Hypothalamus (tissue), 51 donors: ENCODE measurements at regions not wholly inside any gene's neighbourhood (a gene's known extent, or its start where the extent isn't known, plus 50 kb on each side); places are given as distances from the start of the nearest gene placed in this dataset.
A peak's percentile ranks its signal among the peaks of the same experiment; 100 is the strongest.

Source experiments
- DNase-seq, 51 donors: peaks; one replicate each; lab custom pipeline; 2025; lab: John Stamatoyannopoulos, UW

DNA sequence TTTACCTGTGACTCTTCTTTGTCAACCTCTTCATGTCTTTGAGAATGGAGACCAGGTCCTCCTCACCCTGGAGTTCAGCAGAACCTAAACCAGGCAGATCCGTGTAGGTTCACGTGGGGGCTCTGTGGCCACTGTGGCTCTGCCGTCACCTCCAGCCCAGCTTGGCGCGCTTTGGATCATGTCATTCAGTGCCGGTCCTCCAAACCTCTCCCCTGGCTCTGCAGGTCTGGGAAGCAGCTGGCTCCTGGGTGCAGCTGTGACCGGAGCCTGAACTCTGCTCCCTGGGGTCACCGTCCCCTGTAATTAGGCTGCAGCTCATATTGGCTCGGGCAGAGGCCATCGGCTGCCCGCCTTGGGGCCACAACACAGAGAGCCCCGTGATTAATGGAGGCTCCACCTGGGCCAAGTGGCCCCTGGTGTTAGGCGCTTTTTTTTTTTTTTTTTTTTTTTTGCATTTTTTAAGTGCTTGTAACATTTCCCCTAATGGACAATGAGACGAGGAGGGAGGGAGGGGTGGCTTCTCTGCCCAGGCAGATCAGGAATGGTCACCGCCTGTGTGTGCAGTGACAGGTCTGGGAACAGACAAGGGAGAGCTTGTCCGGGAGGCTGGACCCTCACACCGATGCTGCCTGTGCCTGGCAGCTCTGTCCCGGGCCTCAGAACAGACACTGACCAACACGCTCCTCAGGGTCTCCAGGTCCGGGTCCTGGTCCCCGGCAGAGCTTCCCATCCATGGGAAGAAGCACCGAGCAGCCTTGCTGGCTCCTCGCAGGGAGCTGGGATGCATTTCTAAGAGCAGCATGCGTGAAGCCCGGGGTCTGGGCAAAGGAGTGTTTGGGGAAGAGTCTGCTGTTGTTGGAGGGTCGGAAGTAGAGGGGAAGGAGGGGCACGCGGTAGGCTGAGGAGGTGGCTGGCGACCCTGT is 247.9 kb downstream of the SEC14L1 start:
- DNase-seq: no peak

GRCh38 chr17:77390870-77391269 is 250.1 kb downstream of the SEC14L1 start:
- DNase-seq: no peak

GRCh38 chr17:77391668-77392375 is 251.1 kb downstream of the SEC14L1 start:
- DNase-seq: no peak

DNA sequence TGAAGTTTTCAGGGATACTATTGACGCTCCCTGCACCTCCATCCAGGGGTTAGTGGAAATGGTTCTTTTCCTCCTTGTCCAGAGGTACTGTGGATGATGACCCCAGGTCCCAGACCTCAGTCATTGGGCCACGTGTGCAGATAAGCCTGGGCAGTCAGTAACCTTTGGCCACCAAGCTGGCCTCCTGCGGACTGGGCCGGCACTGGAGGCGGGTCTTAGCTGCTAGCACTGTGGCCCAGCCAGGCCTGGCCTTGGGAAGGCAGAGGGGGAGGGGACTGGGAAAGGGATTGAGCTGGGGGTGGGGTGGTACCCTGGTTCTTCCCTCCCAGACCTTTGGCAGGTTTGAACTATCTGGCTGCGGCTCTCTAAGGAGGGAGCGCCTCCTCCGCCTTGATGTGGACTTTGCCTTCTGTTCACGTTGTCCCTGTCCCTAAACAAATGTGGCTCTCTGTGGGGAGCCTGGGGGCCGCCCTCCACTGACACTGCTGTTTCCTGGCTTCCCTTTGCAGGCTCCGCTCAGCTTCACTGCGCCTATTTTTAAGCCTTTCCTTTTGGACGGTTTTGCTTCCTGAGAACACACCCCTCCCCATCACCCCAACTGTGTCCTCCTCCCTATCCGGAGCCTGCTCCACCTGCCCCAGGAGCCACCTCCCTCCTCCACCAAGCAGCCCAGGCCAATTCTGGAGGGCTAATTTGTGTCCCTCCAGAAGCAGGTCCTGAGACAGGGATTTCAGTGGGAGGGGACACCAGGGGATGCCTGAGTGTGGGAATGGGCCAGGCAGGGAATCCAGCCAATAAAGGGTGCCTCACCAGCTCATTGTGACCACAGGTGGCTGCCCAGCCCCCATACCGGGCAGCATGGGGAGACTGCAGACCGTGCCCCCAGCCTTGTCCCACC is 251.9 kb downstream of the SEC14L1 start:
- peak in 5 of 51 donors; percentile 18 to 35 (median 33) for DNase-seq

DNA sequence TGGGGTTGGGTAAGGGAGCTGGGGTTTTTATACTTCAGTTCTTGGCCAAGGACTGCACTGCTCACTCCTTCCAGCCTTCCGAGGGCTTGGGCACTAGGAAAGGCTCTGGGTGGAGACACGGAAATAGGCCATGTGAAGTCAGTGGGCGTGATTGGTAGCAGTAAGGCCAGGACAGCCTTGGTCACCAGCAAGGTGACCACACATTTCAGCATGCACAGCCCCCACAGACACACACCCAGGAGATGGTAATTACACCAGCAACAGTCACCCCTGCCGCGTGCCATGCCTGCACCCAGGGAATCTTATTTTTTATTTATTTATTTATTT is 252.5 kb downstream of the SEC14L1 start:
- no peak for DNase-seq

DNA sequence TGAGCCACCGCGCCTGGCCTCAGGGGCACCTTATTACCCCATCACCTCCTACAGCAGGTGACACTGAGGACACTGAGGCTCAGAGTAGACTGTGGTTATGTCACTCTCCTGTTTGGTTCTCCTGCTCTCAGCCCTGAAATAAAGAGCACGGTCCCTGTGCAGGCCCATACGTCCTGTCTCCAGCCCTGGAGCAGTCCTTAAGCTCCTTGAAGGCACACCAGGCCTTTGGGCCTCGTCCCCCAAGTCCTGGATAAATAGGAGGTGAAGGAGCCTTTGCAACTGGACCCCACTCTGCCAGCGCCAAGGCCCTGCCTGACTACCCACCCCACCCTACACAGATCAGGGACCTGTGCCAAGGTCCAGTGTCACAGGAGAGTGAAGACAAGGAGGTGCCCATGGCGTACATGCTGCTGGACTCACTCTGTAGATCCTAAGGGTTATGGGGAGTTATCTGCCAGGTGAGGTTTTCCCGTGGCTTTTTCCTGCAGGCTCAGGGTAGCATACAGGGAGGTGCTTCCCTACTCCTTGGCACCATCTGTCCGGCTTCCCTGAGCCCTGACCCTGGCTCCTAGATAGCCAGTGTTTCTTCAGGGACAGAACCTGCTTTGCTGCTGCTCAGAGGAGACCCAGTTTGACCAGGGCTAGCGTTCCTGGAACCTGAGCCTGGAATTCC is 253.2 kb downstream of the SEC14L1 start:
- DNase-seq: no peak

- DNase-seq: no peak
These were observed 253.9 kb downstream of the SEC14L1 start for GRCh38 chr17:77394540-77395295.

DNA sequence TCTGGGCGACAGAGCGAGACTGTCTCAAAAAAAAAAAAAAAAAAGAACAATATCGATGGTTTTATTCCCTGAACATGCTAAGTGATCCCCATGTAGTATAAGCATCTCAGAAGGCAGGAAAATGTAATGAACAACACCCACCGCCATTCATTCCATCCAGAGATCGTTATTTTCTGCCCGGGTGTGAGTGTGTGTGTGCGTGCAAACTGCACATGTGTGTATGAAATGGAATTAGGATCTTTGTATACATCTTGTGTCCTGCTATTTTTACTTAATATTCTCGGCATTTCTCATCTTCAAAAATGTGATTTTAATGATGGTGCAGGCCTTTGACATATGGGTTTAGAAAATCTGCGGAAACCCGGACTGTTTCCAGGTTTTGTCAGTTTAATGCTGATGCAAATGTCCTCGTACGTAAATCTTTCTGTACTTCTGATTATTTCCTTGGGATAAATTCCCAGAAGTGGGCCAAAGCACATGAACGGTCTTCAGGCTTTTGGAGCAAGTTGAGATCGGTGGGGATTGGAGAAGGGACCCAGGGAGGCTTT is 254.8 kb downstream of the SEC14L1 start:
- no peak for DNase-seq

GRCh38 chr17:77396610-77397009 is 255.8 kb downstream of the SEC14L1 start:
- DNase-seq: no peak

DNA sequence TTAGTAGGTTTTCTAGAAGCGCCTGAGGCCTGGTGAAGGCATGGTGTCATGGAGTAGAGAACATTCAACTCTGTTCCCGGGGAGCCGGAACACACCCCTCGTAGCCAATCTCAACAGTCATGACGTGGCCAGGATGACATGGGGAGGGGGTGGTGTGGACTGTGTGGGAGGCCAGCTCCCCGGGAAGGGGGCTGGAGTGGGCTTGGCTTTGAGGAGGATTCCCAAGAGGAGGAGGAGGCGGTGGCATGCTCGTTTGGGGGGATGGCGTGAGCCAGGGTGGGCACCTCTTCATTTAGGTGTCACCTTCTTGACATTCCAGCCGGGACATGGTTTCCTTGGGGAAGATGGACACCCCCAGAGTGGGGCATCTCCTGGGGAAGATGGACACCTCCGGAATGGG is 257.5 kb downstream of the SEC14L1 start:
- DNase-seq: no peak

- no peak for DNase-seq
These were observed 258.7 kb downstream of the SEC14L1 start for GRCh38 chr17:77399319-77399957.

- peak in 1 of 51 donors; percentile 16 for DNase-seq
These were observed 259.7 kb downstream of the SEC14L1 start for GRCh38 chr17:77400445-77400870.

DNA sequence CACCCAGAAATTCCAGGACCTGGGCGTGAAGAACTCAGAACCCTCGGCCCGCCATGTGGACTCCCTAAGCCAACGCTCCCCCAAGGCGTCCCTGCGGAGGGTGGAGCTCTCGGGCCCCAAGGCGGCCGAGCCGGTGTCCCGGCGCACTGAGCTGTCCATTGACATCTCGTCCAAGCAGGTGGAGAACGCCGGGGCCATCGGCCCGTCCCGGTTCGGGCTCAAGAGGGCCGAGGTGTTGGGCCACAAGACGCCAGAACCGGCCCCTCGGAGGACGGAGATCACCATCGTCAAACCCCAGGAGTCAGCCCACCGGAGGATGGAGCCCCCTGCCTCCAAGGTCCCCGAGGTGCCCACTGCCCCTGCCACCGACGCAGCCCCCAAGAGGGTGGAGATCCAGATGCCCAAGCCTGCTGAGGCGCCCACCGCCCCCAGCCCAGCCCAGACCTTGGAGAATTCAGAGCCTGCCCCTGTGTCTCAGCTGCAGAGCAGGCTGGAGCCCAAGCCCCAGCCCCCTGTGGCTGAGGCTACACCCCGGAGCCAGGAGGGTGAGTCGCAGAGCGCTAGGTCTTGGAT is 261.5 kb downstream of the SEC14L1 start:
- DNase-seq: no peak

GRCh38 chr17:77403854-77404253 is 263.1 kb downstream of the SEC14L1 start:
- no peak for DNase-seq

DNA sequence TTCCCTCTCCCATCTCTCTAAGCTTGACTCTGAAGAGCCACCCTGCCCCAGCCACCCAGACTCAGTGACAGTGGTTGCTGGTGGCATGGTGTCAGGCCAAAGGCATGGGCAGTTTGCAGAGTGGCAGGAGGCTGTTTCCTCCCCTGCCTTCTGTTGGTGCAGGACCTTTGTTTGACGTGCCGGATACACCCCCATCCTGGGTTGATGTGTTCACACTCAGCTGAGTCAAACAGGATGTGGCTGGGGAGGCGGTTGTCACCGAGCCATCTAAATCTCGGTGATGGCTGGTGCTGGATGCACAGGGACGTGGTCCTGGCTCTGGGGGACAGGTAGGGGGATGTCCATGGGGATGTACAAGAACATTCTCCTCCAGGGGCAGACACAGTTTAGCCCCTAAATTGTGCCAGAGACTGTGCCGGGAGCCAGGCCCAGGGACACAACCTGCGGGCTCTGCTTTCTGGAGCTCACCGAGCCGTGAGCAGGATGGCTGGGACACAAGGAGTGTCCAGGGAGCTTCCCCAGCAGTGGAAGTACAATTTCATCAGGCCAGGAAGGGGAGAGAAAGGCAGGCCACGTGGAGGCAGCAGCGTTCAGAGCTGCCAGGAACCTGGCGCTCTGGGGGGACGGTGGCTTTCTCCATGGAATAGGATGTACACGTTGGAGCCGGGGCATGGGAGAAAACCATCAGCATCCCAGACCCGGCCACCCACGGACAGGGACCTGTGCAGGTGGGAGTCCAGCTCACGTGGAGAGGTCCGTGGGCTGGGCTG is 264.2 kb downstream of the SEC14L1 start:
- DNase-seq: peak in 1 of 51 donors; percentile 42

DNA sequence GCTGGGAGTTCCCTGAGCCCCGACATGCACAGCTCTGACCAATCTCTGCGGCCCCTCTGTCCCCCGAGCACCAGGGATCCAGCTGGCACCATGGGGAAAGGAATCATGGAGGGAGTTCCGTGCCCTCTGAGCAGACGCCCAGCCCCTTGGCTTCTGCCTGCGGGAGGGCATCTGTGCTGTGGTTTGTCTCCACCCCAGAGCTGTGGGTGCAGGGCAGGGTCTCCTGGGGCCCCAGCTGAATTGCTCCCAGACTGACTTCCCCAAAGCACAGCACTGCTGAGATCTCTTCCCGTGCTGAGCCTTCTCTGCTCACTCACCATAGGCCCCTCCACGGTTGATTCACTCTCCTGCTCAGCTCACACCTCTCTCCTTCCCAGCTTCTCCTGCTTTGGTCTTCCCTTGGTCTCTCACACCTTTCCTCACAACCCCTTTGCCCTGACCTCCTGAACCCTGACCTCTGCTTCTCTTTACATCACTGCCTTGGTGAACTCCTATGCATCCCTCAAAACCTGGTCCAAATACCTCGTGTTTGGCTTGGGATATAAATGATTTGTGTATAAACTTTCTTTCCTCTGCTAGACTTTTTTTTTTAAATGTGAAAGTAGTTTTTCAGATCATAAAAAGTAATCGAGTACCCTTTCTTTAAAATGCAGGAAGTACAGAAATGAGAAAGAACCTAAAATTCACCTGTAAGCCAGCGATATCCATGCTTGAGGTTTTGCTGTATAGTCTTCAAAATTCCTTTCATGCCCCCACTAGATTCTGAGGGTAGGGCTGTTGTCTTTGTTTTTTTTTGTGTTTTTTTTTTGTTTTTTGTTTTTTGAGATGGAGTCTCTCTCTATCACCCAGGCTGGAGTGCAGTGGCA is 265.3 kb downstream of the SEC14L1 start:
- DNase-seq: no peak
